GM12878 (cell line): ENCODE measurements at regions not wholly inside any gene's neighbourhood (a gene's known extent, or its start where the extent isn't known, plus 50 kb on each side); places are given as distances from the start of the nearest gene placed in this dataset.

Experiments used
- ATAC-seq: fragments of 200-7000 bp; cut with Tn5 transposase; 3 replicates; pipeline ENCODE4 v1.9.1; 2020; ENCODE audit warnings: mild to moderate bottlenecking, moderate library complexity
- BruUV-seq: library from RNA; stranded (reverse); fragments of 400-500 nt; replicated peaks from 2 replicates; lab custom pipeline; 2021; lab: Mats Ljungman, UMichigan
- CTCF ChIA-PET: fragments of 300-600 bp; sonication (Branson Sonifier 250); formaldehyde crosslinking; extraction: SDS; loops from one replicate; lab custom pipeline; 2021; ENCODE audit warnings: inconsistent platforms; lab: Yijun Ruan, JAX
- POLR2A ChIA-PET: fragments of 350-600 bp; formaldehyde crosslinking; extraction: SDS; loops from one replicate; lab custom pipeline; 2021; ENCODE audit warnings: inconsistent platforms; lab: Charles Lee
- RAD21 ChIA-PET: fragments of 300-600 bp; sonication (Branson Sonifier 250); formaldehyde crosslinking; loops from one replicate; lab custom pipeline; 2023; ENCODE audit warnings: antibody characterized with exemption; ENCODE audit not compliant: unreplicated experiment; lab: Charles Lee
- SMC1A ChIA-PET: fragments of 300-600 bp; sonication (Branson Sonifier 250); formaldehyde crosslinking; loops from one replicate; lab custom pipeline; 2023; ENCODE audit not compliant: unreplicated experiment, uncharacterized antibody; lab: Charles Lee
- DNase-seq: peaks from one replicate; pipeline ENCODE4 v3.0.0-alpha.2; 2011; ENCODE audit warnings: low read depth, low spot score
- FAIRE-seq: peaks from 3 replicates; lab custom pipeline; 2011; peaks lifted over from hg19 to GRCh38; lab: Jason Lieb, UNC
- H2AFZ ChIP-seq: 2 replicates; pipeline ENCODE4 v1.6.0; 2011; ENCODE audit warnings: low read depth, low read length, control low read depth; ENCODE audit not compliant: control insufficient read depth
- H3K27ac ChIP-seq: 2 replicates; pipeline ENCODE4 v1.5.1; 2011; ENCODE audit warnings: control low read depth; ENCODE audit not compliant: control insufficient read depth, insufficient read depth
- H3K27me3 ChIP-seq, 2 experiments: replicated peaks in 1 of 2; 2 replicates each; pipeline versions ENCODE4 v1.6.0 to v1.6.1; 2011; ENCODE audit warnings: low read length in 1 of 2; ENCODE audit not compliant: control insufficient read depth in 2 of 2, insufficient read depth in 2 of 2
- H3K36me3 ChIP-seq, 2 experiments: 2 replicates each; pipeline ENCODE4 v1.5.1; 2011; ENCODE audit warnings: low read length in 1 of 2; ENCODE audit not compliant: control insufficient read depth in 2 of 2, insufficient read depth in 2 of 2
- H3K4me1 ChIP-seq: 2 replicates; pipeline ENCODE4 v1.6.1; 2011; ENCODE audit warnings: mild to moderate bottlenecking, low read length, moderate library complexity, mixed read lengths; ENCODE audit not compliant: control insufficient read depth, insufficient read depth
- H3K4me2 ChIP-seq: 2 replicates; pipeline ENCODE4 v1.6.0; 2011; ENCODE audit warnings: control low read depth; ENCODE audit not compliant: control insufficient read depth, insufficient read depth
- H3K4me3 ChIP-seq: fragments of 200-600 bp; sonication (generic); 2 replicates; pipeline ENCODE4 v1.5.1; 2016
- H3K79me2 ChIP-seq: 2 replicates; pipeline ENCODE4 v1.6.0; 2011; ENCODE audit warnings: low read length; ENCODE audit not compliant: control insufficient read depth, insufficient read depth
- H3K9ac ChIP-seq: 2 replicates; pipeline ENCODE4 v1.8.0; 2011; ENCODE audit warnings: low read length, control low read depth, mixed read lengths; ENCODE audit not compliant: control insufficient read depth, insufficient read depth
- H3K9me3 ChIP-seq: replicated peaks from 3 replicates; pipeline ENCODE4 v1.5.1; 2011; ENCODE audit warnings: mild to moderate bottlenecking, low read length; ENCODE audit not compliant: control insufficient read depth, insufficient read depth
- H4K20me1 ChIP-seq: 2 replicates; pipeline ENCODE4 v1.6.0; 2011; ENCODE audit not compliant: control insufficient read depth, insufficient read depth
- CBX5 ChIP-seq: sonication (generic); IDR thresholded peaks from 2 replicates; pipeline ENCODE4 v1.6.1; 2016; ENCODE audit warnings: low read depth, moderate library complexity, mild to moderate bottlenecking, inconsistent platforms
- GABPA ChIP-seq: IDR thresholded peaks from 2 replicates; pipeline ENCODE4 v1.6.1; 2014; ENCODE audit warnings: antibody characterized with exemption, low read depth, mild to moderate bottlenecking, inconsistent platforms
- IRF4 ChIP-seq: IDR thresholded peaks from 2 replicates; pipeline ENCODE4 v1.6.1; 2011; ENCODE audit warnings: low read depth, low read length
- KAT2A ChIP-seq: conservative IDR thresholded peaks from 2 replicates; pipeline ENCODE4 v1.6.1; 2011; ENCODE audit warnings: low read depth, low read length; ENCODE audit not compliant: control insufficient read depth
- PML ChIP-seq: IDR thresholded peaks from 2 replicates; pipeline ENCODE4 v1.6.1; 2012; ENCODE audit warnings: low read length, inconsistent platforms
- POU2F2 ChIP-seq: IDR thresholded peaks from 3 replicates; pipeline ENCODE4 v1.6.1; 2011; ENCODE audit warnings: low read depth, mild to moderate bottlenecking, low read length, borderline replicate concordance
- RUNX3 ChIP-seq: IDR thresholded peaks from 2 replicates; pipeline ENCODE4 v1.6.1; 2012; ENCODE audit warnings: low read length, inconsistent platforms
- STAT3 ChIP-seq: IDR thresholded peaks from 2 replicates; pipeline ENCODE4 v1.6.1; 2011; ENCODE audit warnings: low read depth, low read length, improper control_type of control experiment
- SUPT20H ChIP-seq: IDR thresholded peaks from 2 replicates; pipeline ENCODE4 v1.6.1; 2011; ENCODE audit warnings: low read depth, mild to moderate bottlenecking, low read length, moderate library complexity, borderline replicate concordance; ENCODE audit not compliant: control insufficient read depth
- ZNF207 ChIP-seq: fragments of 450-650 bp; IDR thresholded peaks from 2 replicates; pipeline ENCODE4 v1.6.1; 2014; ENCODE audit warnings: antibody characterized with exemption, mild to moderate bottlenecking, borderline replicate concordance
- WGBS: methylation state at CpG from one replicate; pipeline ENCODE4 v1.1.6; 2016; ENCODE audit warnings: low lambda C conversion rate; ENCODE audit not compliant: insufficient replicate concordance, insufficient coverage; ENCODE audit errors: missing lambda C conversion rate; 5-methylcytosine and 5-hydroxymethylcytosine counted together
- in situ Hi-C: fragments of 300-500 bp; cut with MboI; formaldehyde crosslinking; loops from 9 replicates; pipeline ENCODE4 v1.14.3; 2018; ENCODE audit warnings: mixed read lengths
- intact Hi-C: fragments of 100-400 bp; cut with micrococcal nuclease; formaldehyde crosslinking; loops from one replicate; pipeline ENCODE4 v1.14.2; 2022; ENCODE audit not compliant: unreplicated experiment
- TF ChIP-seq, protein P1 (sequence below): fragments of 450-650 bp; IDR thresholded peaks from 2 replicates; pipeline ENCODE4 v1.6.1; 2017; ENCODE audit warnings: antibody characterized with exemption, mild to moderate bottlenecking, moderate library complexity
- TF ChIP-seq, protein P2 (sequence below): fragments of 450-650 bp; formaldehyde crosslinking; IDR thresholded peaks from 2 replicates; pipeline ENCODE4 v1.4.0; 2020; ENCODE audit warnings: mild to moderate bottlenecking, moderate library complexity
- TF ChIP-seq, protein P3 (sequence below): IDR thresholded peaks from 2 replicates; pipeline ENCODE4 v1.6.1; 2011; ENCODE audit warnings: mild to moderate bottlenecking, low read depth, low read length, moderate library complexity; ENCODE audit not compliant: insufficient replicate concordance
- TF ChIP-seq, protein P4 (sequence below): fragments of 450-650 bp; IDR thresholded peaks from 2 replicates; pipeline ENCODE4 v1.6.1; 2017; ENCODE audit warnings: mild to moderate bottlenecking, low read depth, inconsistent platforms; ENCODE audit not compliant: poor library complexity, severe bottlenecking

DNA sequence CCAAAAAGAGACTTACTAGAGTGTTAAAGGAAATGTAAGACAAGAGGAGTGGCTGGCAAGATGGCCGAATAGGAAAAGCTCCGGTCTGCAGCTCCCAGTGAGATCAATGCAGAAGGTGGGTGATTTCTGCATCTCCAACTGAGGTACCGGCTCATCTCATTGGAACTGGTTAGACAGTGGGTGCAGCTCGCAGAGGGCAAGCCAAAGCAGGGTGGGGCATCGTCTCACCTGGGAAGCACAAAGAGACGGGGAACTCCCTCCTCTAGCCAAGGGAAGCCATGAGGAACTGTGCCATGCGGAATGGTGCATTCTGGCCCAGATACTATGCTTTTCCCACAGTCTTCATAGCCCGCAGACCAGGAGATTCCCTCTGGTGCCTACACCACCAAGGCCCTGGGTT lies 308.7 kb downstream of the AGTPBP1 start:
- in situ Hi-C loops = no loop called here
- ChIA-PET SMC1A (interaction anchor here (1.3 to 1.8 kb wide), 3 partner anchors 10 to 177 kb away, joined by 3 to 5 read pairs (median 5); no protein-coding TSS in a partner anchor), RAD21 (interaction anchor here (0.6 kb wide), 1 partner anchor 535 kb away, joined by 3 read pairs; no protein-coding TSS in a partner anchor), POLR2A (interaction anchor here (0.5 to 1.0 kb wide), 2 partner anchors 10 to 178 kb away, joined by 3 read pairs; no protein-coding TSS in a partner anchor), CTCF (interaction anchor here (0.6 to 1.2 kb wide), 3 partner anchors 11 to 37 kb away, joined by 3 to 4 read pairs (median 3); no protein-coding TSS in a partner anchor)
- no peaks in the 10 kb centered on the region; the same call in 2 of the 3 replicates for H3K9me3 ChIP-seq
- 84% methylated on average over 8 of the region's 8 CpGs for WGBS
- no TSS peak for BruUV-seq
- ATAC-seq (no peak), FAIRE-seq (no peak), DNase-seq (no peak)
- no peak overlapping the region for H3K27ac ChIP-seq
- H3K4me1 ChIP-seq = no peaks in the 10 kb centered on the region
- no peak overlapping the region for H3K4me3 ChIP-seq
- H3K4me2 ChIP-seq = no peak overlapping the region
- H3K9ac ChIP-seq = no peak overlapping the region
- H4K20me1 ChIP-seq = no peaks in the 10 kb centered on the region
- no peaks in the 10 kb centered on the region for H3K27me3 ChIP-seq
- intact Hi-C loops = no loop called here
- no peaks in the 10 kb centered on the region for H3K36me3 ChIP-seq
- H3K79me2 ChIP-seq = no peaks in the 10 kb centered on the region
- H2AFZ ChIP-seq = no peak overlapping the region
- TF ChIP-seq IRF4 (no peak), PML (no peak), SUPT20H (no peak), GABPA (no peak), STAT3 (no peak), CBX5 (no peak), RUNX3 (no peak), ZNF207 (no peak), POU2F2 (no peak), KAT2A (no peak)
- TF ChIP-seq, protein P1, sequence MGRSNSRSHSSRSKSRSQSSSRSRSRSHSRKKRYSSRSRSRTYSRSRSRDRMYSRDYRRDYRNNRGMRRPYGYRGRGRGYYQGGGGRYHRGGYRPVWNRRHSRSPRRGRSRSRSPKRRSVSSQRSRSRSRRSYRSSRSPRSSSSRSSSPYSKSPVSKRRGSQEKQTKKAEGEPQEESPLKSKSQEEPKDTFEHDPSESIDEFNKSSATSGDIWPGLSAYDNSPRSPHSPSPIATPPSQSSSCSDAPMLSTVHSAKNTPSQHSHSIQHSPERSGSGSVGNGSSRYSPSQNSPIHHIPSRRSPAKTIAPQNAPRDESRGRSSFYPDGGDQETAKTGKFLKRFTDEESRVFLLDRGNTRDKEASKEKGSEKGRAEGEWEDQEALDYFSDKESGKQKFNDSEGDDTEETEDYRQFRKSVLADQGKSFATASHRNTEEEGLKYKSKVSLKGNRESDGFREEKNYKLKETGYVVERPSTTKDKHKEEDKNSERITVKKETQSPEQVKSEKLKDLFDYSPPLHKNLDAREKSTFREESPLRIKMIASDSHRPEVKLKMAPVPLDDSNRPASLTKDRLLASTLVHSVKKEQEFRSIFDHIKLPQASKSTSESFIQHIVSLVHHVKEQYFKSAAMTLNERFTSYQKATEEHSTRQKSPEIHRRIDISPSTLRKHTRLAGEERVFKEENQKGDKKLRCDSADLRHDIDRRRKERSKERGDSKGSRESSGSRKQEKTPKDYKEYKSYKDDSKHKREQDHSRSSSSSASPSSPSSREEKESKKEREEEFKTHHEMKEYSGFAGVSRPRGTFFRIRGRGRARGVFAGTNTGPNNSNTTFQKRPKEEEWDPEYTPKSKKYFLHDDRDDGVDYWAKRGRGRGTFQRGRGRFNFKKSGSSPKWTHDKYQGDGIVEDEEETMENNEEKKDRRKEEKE = no peak
- TF ChIP-seq, protein P2, sequence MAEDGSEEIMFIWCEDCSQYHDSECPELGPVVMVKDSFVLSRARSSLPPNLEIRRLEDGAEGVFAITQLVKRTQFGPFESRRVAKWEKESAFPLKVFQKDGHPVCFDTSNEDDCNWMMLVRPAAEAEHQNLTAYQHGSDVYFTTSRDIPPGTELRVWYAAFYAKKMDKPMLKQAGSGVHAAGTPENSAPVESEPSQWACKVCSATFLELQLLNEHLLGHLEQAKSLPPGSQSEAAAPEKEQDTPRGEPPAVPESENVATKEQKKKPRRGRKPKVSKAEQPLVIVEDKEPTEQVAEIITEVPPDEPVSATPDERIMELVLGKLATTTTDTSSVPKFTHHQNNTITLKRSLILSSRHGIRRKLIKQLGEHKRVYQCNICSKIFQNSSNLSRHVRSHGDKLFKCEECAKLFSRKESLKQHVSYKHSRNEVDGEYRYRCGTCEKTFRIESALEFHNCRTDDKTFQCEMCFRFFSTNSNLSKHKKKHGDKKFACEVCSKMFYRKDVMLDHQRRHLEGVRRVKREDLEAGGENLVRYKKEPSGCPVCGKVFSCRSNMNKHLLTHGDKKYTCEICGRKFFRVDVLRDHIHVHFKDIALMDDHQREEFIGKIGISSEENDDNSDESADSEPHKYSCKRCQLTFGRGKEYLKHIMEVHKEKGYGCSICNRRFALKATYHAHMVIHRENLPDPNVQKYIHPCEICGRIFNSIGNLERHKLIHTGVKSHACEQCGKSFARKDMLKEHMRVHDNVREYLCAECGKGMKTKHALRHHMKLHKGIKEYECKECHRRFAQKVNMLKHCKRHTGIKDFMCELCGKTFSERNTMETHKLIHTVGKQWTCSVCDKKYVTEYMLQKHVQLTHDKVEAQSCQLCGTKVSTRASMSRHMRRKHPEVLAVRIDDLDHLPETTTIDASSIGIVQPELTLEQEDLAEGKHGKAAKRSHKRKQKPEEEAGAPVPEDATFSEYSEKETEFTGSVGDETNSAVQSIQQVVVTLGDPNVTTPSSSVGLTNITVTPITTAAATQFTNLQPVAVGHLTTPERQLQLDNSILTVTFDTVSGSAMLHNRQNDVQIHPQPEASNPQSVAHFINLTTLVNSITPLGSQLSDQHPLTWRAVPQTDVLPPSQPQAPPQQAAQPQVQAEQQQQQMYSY (CRISPR knock-in tag) = no peak
- TF ChIP-seq, protein P3, sequence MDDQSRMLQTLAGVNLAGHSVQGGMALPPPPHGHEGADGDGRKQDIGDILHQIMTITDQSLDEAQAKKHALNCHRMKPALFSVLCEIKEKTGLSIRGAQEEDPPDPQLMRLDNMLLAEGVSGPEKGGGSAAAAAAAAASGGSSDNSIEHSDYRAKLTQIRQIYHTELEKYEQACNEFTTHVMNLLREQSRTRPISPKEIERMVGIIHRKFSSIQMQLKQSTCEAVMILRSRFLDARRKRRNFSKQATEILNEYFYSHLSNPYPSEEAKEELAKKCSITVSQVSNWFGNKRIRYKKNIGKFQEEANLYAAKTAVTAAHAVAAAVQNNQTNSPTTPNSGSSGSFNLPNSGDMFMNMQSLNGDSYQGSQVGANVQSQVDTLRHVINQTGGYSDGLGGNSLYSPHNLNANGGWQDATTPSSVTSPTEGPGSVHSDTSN = no peak
- TF ChIP-seq, protein P4, sequence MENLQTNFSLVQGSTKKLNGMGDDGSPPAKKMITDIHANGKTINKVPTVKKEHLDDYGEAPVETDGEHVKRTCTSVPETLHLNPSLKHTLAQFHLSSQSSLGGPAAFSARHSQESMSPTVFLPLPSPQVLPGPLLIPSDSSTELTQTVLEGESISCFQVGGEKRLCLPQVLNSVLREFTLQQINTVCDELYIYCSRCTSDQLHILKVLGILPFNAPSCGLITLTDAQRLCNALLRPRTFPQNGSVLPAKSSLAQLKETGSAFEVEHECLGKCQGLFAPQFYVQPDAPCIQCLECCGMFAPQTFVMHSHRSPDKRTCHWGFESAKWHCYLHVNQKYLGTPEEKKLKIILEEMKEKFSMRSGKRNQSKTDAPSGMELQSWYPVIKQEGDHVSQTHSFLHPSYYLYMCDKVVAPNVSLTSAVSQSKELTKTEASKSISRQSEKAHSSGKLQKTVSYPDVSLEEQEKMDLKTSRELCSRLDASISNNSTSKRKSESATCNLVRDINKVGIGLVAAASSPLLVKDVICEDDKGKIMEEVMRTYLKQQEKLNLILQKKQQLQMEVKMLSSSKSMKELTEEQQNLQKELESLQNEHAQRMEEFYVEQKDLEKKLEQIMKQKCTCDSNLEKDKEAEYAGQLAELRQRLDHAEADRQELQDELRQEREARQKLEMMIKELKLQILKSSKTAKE = no peak
